GM10266 (cell line): ENCODE measurements at regions not wholly inside any gene's neighbourhood (a gene's known extent, or its start where the extent isn't known, plus 50 kb on each side); places are given as distances from the start of the nearest gene placed in this dataset.
"Not testable (repeated sequence)": the region's sequence is repeated elsewhere in the genome, so short reads cannot be mapped to it uniquely, and the experiment has no call there.

Source experiments
- DNase-seq: peaks from one replicate; pipeline ENCODE4 v3.0.0; 2012; ENCODE audit errors: extremely low spot score
- TF ChIP-seq, protein P1 (sequence below): IDR thresholded peaks from 2 replicates; pipeline ENCODE4 v1.5.1; 2012; ENCODE audit warnings: mild to moderate bottlenecking, low read depth; ENCODE audit not compliant: control insufficient read depth, insufficient read depth; ENCODE audit errors: missing control alignments

DNA sequence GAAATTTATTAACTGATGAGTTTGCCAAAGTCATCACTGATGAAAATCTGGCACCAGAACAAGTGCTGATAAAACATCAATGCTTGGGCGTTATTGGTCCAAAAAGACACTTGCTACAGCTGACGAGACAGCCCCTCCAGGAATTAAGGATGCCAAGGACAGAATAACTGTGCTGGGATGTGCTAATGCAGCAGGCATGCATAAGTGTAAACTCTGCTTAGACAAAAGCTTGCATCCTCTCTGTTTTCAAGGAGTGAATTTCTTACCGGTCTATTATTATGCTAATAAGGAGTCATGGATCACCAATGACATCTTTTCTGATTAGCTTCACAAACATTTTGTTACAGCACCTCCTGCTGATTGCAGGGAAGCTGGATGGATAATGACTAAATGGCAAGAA, 402.0 kb downstream of the LTN1 start:
- TF ChIP-seq, protein P1, sequence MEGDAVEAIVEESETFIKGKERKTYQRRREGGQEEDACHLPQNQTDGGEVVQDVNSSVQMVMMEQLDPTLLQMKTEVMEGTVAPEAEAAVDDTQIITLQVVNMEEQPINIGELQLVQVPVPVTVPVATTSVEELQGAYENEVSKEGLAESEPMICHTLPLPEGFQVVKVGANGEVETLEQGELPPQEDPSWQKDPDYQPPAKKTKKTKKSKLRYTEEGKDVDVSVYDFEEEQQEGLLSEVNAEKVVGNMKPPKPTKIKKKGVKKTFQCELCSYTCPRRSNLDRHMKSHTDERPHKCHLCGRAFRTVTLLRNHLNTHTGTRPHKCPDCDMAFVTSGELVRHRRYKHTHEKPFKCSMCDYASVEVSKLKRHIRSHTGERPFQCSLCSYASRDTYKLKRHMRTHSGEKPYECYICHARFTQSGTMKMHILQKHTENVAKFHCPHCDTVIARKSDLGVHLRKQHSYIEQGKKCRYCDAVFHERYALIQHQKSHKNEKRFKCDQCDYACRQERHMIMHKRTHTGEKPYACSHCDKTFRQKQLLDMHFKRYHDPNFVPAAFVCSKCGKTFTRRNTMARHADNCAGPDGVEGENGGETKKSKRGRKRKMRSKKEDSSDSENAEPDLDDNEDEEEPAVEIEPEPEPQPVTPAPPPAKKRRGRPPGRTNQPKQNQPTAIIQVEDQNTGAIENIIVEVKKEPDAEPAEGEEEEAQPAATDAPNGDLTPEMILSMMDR: no peak
- no peak for DNase-seq

DNA sequence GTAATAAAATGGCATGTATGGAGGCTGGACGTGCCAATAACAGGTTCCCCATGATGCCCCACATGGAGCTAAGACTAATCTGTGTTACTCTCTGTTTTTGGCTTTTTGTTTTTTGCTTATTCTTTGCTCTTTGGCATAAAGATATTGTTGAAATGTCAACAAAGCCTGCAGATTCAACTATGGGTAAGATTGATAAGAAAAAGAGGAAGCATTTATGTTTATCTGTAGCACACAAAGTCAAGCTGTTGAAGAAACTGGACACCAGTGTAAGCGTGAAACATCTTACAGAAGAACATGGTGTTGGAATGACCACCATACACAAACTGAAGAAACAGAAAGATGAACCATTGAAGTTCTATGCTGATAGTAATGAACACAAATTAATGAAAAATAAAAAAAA, 402.7 kb downstream of the LTN1 start:
- TF ChIP-seq, protein P1: no peak
- DNase-seq: no peak

DNA sequence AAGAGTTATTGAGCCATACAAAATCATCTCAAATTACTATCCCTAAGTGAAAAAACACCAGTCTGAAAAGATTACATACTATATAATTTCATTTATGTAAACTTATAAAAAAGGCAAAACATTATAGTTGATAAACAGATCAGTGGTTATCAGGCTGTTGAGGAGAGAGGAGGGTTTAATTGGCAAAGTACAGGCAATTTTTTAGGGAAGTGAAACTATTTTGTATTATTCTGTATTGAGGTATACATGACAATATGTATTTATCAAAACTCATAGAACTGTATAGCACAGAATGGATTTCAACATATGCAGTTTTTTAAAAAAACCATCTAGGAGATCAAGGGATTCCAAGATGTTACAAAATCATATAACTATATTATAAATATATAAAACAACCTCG, 403.7 kb downstream of the LTN1 start:
- no peak for DNase-seq
- TF ChIP-seq, protein P1: no peak

DNA sequence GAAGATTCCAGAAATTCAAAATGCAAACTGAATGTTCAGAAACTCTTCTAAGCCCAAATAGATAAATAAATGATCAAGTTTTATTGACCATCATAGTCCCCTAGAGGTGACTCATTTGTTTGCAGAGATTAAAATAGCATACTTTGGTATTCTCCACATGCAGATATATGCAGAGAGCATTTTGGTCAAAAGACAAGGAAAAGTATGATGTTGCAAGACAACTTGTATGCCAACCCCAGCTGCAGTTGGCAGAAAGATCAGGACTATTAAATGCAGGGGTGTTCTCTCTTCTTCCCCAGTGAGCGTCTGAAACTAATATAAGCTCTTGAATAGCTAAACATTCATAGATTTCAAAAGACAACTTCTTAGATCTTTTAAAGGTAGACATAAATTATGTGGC, 404.9 kb downstream of the LTN1 start:
- no peak for DNase-seq
- TF ChIP-seq, protein P1: no peak

DNA sequence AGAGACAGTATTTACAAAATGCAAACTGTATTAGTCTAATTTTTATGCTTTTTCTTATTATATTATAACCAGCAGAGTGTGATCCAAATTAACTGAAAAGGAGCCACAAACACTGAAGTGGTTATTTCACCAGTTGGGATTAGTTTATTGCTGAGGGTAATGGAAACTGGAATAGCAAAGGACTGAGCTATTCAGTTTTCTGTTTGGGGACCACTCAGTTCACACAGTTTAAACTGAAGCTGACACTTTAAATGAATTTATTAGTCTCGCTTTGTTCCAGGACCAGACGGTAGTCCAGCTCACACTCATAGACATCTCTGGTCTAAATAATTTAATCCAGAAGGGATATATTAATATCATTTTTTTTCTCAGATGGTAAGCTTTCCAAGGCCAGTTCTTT, 410.7 kb downstream of the LTN1 start:
- DNase-seq: no peak
- TF ChIP-seq, protein P1: no peak

DNA sequence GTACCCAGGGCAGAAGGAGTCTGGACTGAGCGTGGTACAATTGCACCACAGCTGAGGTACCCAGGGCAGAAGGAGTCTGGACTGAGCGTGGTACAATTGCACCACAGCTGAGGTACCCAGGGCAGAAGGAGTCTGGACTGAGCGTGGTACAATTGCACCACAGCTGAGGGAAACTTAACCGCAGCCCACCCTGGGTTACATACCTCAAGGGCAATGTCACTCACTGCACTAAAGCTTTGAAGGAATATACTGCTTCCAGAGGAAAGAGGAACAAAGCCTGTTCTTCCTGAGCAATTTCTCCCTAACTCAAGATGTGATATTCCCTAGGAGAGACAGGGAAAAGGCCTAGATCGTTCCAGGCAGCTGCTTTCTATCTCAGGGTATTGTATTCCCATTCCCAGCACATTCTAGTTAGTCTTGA, 411.4 kb downstream of the LTN1 start:
- not testable (repeated sequence) for DNase-seq

DNA sequence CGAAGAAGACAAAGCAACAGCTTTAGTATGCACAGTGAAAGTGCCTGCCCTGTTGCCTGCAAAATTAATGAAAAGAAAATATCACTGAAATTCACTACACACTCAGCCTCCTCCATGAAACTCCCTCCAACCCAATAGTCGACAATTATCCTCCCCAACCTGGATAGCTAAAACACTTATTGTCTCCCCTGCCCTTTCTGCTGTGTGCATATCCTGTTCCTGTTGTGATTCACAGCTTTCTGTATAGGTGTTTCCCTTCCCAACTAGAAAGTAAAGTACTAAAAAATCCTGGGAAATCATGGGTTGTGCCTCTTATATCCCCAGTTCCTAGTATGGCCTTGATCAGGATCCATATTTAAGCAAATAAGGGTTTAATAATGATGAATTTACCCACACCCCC, 412.1 kb downstream of the LTN1 start:
- TF ChIP-seq, protein P1: no peak
- DNase-seq: no peak

DNA sequence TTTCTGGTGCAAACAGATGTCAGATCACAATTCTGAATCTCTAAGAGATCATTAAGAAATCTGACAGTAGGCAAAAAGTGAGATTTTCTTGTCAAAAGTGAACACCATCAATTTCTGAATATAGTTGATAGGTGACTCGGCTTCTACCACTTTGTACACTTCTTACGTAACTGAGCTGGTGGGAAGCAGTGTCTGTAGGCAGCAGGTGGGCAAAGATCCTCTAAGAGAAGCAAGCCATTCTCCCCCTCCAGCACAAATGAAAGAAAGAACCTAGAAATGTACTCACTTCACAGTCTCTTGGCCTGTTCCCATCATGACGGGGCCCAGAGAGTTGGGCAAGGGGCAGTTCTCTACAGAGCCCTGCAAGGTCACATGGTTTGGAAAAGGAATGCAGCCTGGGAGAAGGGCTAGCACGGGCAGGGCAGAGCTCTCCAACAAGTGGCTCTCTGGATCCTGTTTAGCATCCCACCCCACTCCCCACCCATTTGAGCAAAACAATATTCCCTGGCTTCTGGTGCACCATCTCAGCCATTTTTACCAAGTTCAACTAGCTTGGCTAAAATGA, 412.6 kb downstream of the LTN1 start:
- DNase-seq: no peak
- TF ChIP-seq, protein P1: no peak
